ENCODE measurements at regions not wholly inside any gene's neighbourhood (a gene's known extent, or its start where the extent isn't known, plus 50 kb on each side); places are given as distances from the start of the nearest gene placed in this dataset.

- TF ChIP-seq CTCF (IDR thresholded peaks at IDR 0.05) = no peak
- TF ChIP-seq POLR2A (IDR thresholded peaks at IDR 0.05) = no peak
- no peak for TF ChIP-seq POLR2AphosphoS5 (IDR thresholded peaks at IDR 0.05)
Measured at GRCh38 chr7:142685877-142686508, 63.3 kb upstream of the PRSS1 start.
